Neural cell (in vitro differentiated cells): ENCODE measurements at regions not wholly inside any gene's neighbourhood (a gene's known extent, or its start where the extent isn't known, plus 50 kb on each side); places are given as distances from the start of the nearest gene placed in this dataset.

ENCODE experiments used
- CTCF ChIP-seq: fragments of 450-650 bp; IDR thresholded peaks from 2 replicates; pipeline ENCODE4 v1.5.1; 2014; ENCODE audit warnings: antibody characterized with exemption, mild to moderate bottlenecking, moderate library complexity; ENCODE audit not compliant: poor library complexity, severe bottlenecking
- EP300 ChIP-seq: fragments of 450-650 bp; conservative IDR thresholded peaks from 2 replicates; pipeline ENCODE4 v1.6.1; 2014; ENCODE audit warnings: antibody characterized with exemption, mild to moderate bottlenecking, moderate library complexity; ENCODE audit not compliant: poor library complexity, severe bottlenecking
- RAD21 ChIP-seq: fragments of 450-650 bp; conservative IDR thresholded peaks from 2 replicates; pipeline ENCODE4 v1.6.1; 2014; ENCODE audit warnings: antibody characterized with exemption, mild to moderate bottlenecking, moderate library complexity

DNA sequence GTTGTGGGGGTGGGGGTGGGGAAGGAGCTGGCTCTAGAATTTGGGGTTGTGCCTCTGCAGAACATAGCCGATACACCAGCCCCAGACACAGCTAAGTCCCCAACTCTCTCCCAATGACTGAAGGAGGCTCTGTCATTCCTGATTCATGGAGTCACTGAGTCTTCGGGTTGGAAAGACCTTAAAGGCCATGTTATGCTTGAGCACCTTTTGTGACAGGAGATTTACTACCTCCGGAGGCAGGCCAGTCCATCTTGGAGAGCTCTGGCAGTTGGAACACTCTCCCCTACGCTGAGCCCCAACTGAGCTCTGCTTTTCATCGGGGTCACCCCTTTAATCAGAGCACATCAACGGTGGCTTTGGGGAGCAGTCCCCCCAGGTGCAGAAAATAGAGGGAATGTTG is 284.4 kb upstream of the GJB5 start:
- no peak for TF ChIP-seq EP300
- no peak for TF ChIP-seq CTCF
- TF ChIP-seq RAD21: no peak
